OCI-LY3 (cell line): ENCODE measurements at regions not wholly inside any gene's neighbourhood (a gene's known extent, or its start where the extent isn't known, plus 50 kb on each side); places are given as distances from the start of the nearest gene placed in this dataset.

Experiments
- EZH2phosphoT487 ChIP-seq: fragments of 200-600 bp; shearing (Covaris generic); IDR thresholded peaks from 2 replicates; pipeline ENCODE4 v1.6.1; 2018; ENCODE audit warnings: antibody characterized with exemption, mixed run types, low read depth
- TF ChIP-seq, protein P1 (sequence below): fragments of 200-600, 300-600 bp; sonication (generic); IDR thresholded peaks from 2 replicates; pipeline ENCODE4 v1.5.1; 2014; ENCODE audit warnings: antibody characterized with exemption, low read length, low read depth

DNA sequence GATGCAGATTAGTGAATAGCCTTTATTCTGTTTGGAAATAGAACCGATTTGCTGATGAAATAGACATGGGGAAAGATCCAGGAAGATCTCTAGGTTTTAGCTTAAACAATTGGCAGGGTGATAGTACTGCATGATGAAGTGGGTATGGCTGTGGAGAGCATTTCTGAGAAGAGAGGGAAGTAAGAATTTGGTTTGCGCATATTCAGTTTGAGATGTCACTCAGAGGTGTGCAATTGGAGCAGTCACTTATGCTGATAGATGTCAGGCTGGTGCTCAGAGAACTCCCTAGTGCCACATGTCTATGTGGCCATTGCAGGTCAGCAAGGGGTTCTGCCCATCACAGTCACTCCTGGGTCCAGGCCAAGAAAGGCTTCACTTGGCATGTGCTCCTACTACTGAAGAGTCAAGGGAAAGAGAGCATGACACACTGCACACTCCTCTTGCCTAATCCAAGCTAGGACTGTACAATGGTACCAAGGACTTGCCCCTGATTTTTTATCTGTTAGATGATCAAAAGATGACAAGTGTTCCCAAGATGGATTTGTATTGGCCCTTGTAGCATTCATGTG, 57.2 kb upstream of the ST8SIA2 start:
- TF ChIP-seq, protein P1, sequence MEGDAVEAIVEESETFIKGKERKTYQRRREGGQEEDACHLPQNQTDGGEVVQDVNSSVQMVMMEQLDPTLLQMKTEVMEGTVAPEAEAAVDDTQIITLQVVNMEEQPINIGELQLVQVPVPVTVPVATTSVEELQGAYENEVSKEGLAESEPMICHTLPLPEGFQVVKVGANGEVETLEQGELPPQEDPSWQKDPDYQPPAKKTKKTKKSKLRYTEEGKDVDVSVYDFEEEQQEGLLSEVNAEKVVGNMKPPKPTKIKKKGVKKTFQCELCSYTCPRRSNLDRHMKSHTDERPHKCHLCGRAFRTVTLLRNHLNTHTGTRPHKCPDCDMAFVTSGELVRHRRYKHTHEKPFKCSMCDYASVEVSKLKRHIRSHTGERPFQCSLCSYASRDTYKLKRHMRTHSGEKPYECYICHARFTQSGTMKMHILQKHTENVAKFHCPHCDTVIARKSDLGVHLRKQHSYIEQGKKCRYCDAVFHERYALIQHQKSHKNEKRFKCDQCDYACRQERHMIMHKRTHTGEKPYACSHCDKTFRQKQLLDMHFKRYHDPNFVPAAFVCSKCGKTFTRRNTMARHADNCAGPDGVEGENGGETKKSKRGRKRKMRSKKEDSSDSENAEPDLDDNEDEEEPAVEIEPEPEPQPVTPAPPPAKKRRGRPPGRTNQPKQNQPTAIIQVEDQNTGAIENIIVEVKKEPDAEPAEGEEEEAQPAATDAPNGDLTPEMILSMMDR = no peak
- no peak for TF ChIP-seq EZH2phosphoT487
